HG03045 (cell line): ENCODE measurements at regions not wholly inside any gene's neighbourhood (a gene's known extent, or its start where the extent isn't known, plus 50 kb on each side); places are given as distances from the start of the nearest gene placed in this dataset.

Experiments
- ATAC-seq: cut with Tn5 transposase; IDR thresholded peaks from one replicate; pipeline ENCODE4 v1.9.1; 2021; ENCODE audit warnings: mild to moderate bottlenecking, moderate library complexity; ENCODE audit not compliant: unreplicated experiment

GRCh38 chr4:35246493-35246892 is 997.8 kb downstream of the ARAP2 start:
- ATAC-seq: no peak

- ATAC-seq: no peak
Observed at GRCh38 chr4:35247047-35247446, 997.3 kb downstream of the ARAP2 start.

GRCh38 chr4:35250331-35250730 is 994.0 kb downstream of the ARAP2 start:
- ATAC-seq: no peak

GRCh38 chr4:35250761-35251160 is 993.6 kb downstream of the ARAP2 start:
- ATAC-seq: no peak

- no peak for ATAC-seq
Observed at GRCh38 chr4:35252071-35252470, 992.2 kb downstream of the ARAP2 start.

GRCh38 chr4:35252866-35253265 is 991.4 kb downstream of the ARAP2 start:
- no peak for ATAC-seq

GRCh38 chr4:35253331-35253730 is 991.0 kb downstream of the ARAP2 start:
- no peak for ATAC-seq

- ATAC-seq: no peak
Observed at GRCh38 chr4:35286434-35286833, 957.9 kb downstream of the ARAP2 start.

GRCh38 chr4:35300996-35301774 is 943.1 kb downstream of the ARAP2 start:
- no peak for ATAC-seq

GRCh38 chr4:35315419-35315818 is 928.9 kb downstream of the ARAP2 start:
- ATAC-seq: no peak

GRCh38 chr4:35325908-35326453 is 918.3 kb downstream of the ARAP2 start:
- no peak for ATAC-seq

GRCh38 chr4:35342833-35343232 is 901.5 kb downstream of the ARAP2 start:
- no peak for ATAC-seq

- ATAC-seq: no peak
Observed at GRCh38 chr4:35347276-35347675, 897.0 kb downstream of the ARAP2 start.

- no peak for ATAC-seq
Observed at GRCh38 chr4:35358001-35358584, 886.2 kb downstream of the ARAP2 start.

GRCh38 chr4:35364321-35364870 is 879.9 kb downstream of the ARAP2 start:
- ATAC-seq: no peak

GRCh38 chr4:35365186-35365585 is 879.1 kb downstream of the ARAP2 start:
- ATAC-seq: no peak

- no peak for ATAC-seq
Observed at GRCh38 chr4:35399912-35400311, 844.4 kb downstream of the ARAP2 start.

- ATAC-seq: no peak
Observed at GRCh38 chr4:35423104-35423503, 821.2 kb downstream of the ARAP2 start.

- ATAC-seq: no peak
Observed at GRCh38 chr4:35447474-35447873, 796.8 kb downstream of the ARAP2 start.

GRCh38 chr4:35459045-35459444 is 785.3 kb downstream of the ARAP2 start:
- no peak for ATAC-seq

- no peak for ATAC-seq
Observed at GRCh38 chr4:35461931-35462659, 782.2 kb downstream of the ARAP2 start.
